ENCODE measurements at regions not wholly inside any gene's neighbourhood (a gene's known extent, or its start where the extent isn't known, plus 50 kb on each side); places are given as distances from the start of the nearest gene placed in this dataset.

DNA sequence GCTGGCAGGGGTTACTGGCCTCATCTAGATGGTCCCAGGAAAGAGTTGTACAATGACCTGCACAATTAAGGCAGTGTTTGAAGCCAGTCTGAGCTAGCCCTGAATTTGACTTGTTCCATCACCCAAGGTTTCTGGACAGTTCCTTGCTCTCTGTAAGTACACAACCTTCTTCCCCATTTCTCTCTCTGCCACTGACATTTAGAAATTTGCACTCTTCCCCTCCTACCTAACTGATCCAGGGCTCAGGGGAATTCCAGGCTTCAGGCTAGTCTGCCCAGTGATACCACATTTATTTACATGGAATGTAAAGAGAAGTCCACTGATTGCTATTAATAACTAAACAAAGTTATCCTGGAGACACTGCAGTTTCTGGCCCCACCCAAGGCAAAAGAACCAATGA, 139.0 kb upstream of the GPR26 start:
- Histone ChIP-seq H3K9me3 (ENCODE audit: low read length) (no peaks in the 10 kb centered on the region), H2AFZ (ENCODE audit: low read length) (no peak overlapping the region), H3K79me2 (ENCODE audit: insufficient read depth, low read length) (no peaks in the 10 kb centered on the region), H3K9ac (ENCODE audit: insufficient read depth, low read depth, low read length) (no peak overlapping the region), H4K20me1 (ENCODE audit: insufficient read depth, low read length) (no peaks in the 10 kb centered on the region), H3K27me3 (ENCODE audit: control insufficient read depth in 1 of 2, insufficient read depth in 2 of 2, low read length in 2 of 2) (no peaks in the 10 kb centered on the region), H3K4me1 (ENCODE audit: insufficient read depth, low read length) (no peaks in the 10 kb centered on the region), H3K4me2 (ENCODE audit: low read depth, low read length) (no peak overlapping the region), H3K27ac (ENCODE audit: extremely low read length, insufficient read depth, low read length) (no peak overlapping the region), H3K4me3 (replicated peaks in 1 of 3; ENCODE audit: insufficient read depth in 1 of 3, low read depth in 2 of 3, low read length in 3 of 3) (no peak overlapping the region), H3K36me3 (replicated peaks in 1 of 2; ENCODE audit: control insufficient read depth in 1 of 2, insufficient read depth in 2 of 2, low read length in 2 of 2) (no peaks in the 10 kb centered on the region)
- CTCF ChIA-PET (ENCODE audit: low intra/inter-chr PET ratio, low total read pairs): no interaction called here
- no peak for FAIRE-seq
- TF ChIP-seq IKZF1 (IDR thresholded peaks at IDR 0.05) (no peak), NR3C1 (CRISPR knock-in tag; IDR thresholded peaks at IDR 0.05) (no peak), ZNF563 (CRISPR knock-in tag; IDR thresholded peaks at IDR 0.05) (no peak), ZNF317 (CRISPR knock-in tag; IDR thresholded peaks at IDR 0.05) (no peak), ZNF543 (CRISPR knock-in tag; IDR thresholded peaks at IDR 0.05) (no peak), FOXK2 (IDR thresholded peaks at IDR 0.05) (no peak), ZNF773 (CRISPR knock-in tag; IDR thresholded peaks at IDR 0.05; ENCODE audit: borderline replicate concordance) (no peak), POLR2A (IDR thresholded peaks at IDR 0.05; ENCODE audit: insufficient read depth in 1 of 2, low read depth in 2 of 2, low read length in 2 of 2) (no peak), PTBP1 (IDR thresholded peaks at IDR 0.05; ENCODE audit: low read depth, low read length, poor library complexity, severe bottlenecking) (no peak), GABPA (IDR thresholded peaks at IDR 0.05; ENCODE audit: low read depth, low read length) (no peak), GABPA (CRISPR knock-in tag; IDR thresholded peaks at IDR 0.05; ENCODE audit: low read depth) (no peak), JARID2 (CRISPR knock-in tag; IDR thresholded peaks at IDR 0.05; ENCODE audit: insufficient replicate concordance) (no peak), PRDM10 (CRISPR knock-in tag; IDR thresholded peaks at IDR 0.05; ENCODE audit: low read depth) (no peak)
- TF ChIP-seq, protein P1, sequence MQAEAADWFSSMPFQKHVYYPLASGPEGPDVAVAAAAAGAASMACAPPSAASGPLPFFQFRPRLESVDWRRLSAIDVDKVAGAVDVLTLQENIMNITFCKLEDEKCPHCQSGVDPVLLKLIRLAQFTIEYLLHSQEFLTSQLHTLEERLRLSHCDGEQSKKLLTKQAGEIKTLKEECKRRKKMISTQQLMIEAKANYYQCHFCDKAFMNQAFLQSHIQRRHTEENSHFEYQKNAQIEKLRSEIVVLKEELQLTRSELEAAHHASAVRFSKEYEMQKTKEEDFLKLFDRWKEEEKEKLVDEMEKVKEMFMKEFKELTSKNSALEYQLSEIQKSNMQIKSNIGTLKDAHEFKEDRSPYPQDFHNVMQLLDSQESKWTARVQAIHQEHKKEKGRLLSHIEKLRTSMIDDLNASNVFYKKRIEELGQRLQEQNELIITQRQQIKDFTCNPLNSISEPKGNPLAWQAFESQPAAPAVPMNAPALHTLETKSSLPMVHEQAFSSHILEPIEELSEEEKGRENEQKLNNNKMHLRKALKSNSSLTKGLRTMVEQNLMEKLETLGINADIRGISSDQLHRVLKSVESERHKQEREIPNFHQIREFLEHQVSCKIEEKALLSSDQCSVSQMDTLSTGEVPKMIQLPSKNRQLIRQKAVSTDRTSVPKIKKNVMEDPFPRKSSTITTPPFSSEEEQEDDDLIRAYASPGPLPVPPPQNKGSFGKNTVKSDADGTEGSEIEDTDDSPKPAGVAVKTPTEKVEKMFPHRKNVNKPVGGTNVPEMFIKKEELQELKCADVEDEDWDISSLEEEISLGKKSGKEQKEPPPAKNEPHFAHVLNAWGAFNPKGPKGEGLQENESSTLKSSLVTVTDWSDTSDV (CRISPR knock-in tag; IDR thresholded peaks at IDR 0.05): no peak
- intact Hi-C loops (cut with micrococcal nuclease; ENCODE audit: unreplicated experiment): no loop called here
- POLR2A ChIA-PET: no interaction called here
- no TSS peak for BruUV-seq (replicated peaks)
- ATAC-seq: no peak
- in situ Hi-C loops (cut with HindIII; ENCODE audit: extremely low pct_ligation_motif_present, low pct_unique_long_range_greater_than_20kb): no loop called here
- no peak for DNase-seq (ENCODE audit: low spot score)

Measured in HepG2 (cell line).